ENCODE measurements at regions not wholly inside any gene's neighbourhood (a gene's known extent, or its start where the extent isn't known, plus 50 kb on each side); places are given as distances from the start of the nearest gene placed in this dataset.

DNA sequence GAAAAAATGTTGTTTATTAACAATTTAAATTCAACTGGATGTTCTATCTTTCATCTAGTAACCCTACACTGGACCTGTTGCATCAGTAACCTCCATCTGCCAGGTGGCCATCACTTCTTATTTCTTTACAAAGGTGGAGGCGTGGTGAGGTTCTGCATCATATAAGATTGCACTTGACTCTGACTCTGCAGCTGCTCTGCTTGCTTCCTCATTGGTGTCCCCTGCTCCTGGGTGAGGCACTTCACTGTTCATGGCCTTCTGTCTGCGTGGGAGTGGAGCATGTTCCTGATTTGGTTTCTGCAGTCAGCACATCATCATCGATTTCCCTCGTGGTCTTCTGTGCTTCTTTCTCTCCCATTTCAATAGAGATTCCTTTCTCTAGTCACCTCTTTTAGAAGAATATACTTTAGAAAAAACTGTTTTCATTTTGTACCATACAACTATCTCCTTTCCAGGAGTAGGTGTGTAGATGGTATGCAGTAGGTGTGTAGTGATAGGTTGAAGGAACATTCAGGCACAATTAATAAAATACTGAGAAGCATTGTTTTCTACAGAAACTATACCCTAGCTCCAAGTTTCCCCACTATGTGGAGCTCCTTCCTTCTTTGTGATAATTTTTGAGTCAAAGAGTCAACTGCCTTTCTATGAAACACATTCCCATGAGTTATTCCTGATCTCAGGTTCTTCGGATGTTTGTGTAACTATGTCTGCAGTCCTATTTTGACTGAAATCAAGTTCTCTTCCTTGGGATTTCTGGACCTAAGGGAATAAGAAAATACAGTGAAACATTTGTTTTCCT, 231.7 kb upstream of the CNTNAP2 start:
- in situ Hi-C loops (cut with MboI; ENCODE audit: low sequenced_read_pairs in 4 of 4): no loop called here
- TF ChIP-seq POLR2A (IDR thresholded peaks at IDR 0.05): no peak
- TF ChIP-seq, protein P1, sequence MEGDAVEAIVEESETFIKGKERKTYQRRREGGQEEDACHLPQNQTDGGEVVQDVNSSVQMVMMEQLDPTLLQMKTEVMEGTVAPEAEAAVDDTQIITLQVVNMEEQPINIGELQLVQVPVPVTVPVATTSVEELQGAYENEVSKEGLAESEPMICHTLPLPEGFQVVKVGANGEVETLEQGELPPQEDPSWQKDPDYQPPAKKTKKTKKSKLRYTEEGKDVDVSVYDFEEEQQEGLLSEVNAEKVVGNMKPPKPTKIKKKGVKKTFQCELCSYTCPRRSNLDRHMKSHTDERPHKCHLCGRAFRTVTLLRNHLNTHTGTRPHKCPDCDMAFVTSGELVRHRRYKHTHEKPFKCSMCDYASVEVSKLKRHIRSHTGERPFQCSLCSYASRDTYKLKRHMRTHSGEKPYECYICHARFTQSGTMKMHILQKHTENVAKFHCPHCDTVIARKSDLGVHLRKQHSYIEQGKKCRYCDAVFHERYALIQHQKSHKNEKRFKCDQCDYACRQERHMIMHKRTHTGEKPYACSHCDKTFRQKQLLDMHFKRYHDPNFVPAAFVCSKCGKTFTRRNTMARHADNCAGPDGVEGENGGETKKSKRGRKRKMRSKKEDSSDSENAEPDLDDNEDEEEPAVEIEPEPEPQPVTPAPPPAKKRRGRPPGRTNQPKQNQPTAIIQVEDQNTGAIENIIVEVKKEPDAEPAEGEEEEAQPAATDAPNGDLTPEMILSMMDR (IDR thresholded peaks at IDR 0.05 in 4 of 5, conservative IDR thresholded peaks at IDR 0.05 in 1 of 5): no peak
- intact Hi-C loops (cut with DNase I; ENCODE audit: low total_unique reads): no loop called here
- ATAC-seq (no peak), DNase-seq (no peak)
- Histone ChIP-seq H3K27me3 (no peaks in the 10 kb centered on the region), H3K27ac (no peak overlapping the region), H3K36me3 (no peaks in the 10 kb centered on the region), H3K4me1 (no peaks in the 10 kb centered on the region), H3K9me3 (no peaks in the 10 kb centered on the region), H3K4me3 (no peak overlapping the region)

- Histone ChIP-seq H3K4me1 (no peaks in the 10 kb centered on the region), H3K36me3 (no peaks in the 10 kb centered on the region), H3K27ac (no peak overlapping the region), H3K4me3 (no peak overlapping the region), H3K9me3 (no peaks in the 10 kb centered on the region), H3K27me3 (no peaks in the 10 kb centered on the region)
- no peak for ATAC-seq
- DNase-seq: no peak
- TF ChIP-seq, protein P1 (IDR thresholded peaks at IDR 0.05 in 4 of 5, conservative IDR thresholded peaks at IDR 0.05 in 1 of 5): no peak
- TF ChIP-seq POLR2A (IDR thresholded peaks at IDR 0.05): no peak
- intact Hi-C loops (cut with DNase I; ENCODE audit: low total_unique reads): no loop called here
- in situ Hi-C loops (cut with MboI; ENCODE audit: low sequenced_read_pairs in 4 of 4): no loop called here
Observed at GRCh38 chr7:145876376-145876775, 240.2 kb upstream of the CNTNAP2 start.

DNA sequence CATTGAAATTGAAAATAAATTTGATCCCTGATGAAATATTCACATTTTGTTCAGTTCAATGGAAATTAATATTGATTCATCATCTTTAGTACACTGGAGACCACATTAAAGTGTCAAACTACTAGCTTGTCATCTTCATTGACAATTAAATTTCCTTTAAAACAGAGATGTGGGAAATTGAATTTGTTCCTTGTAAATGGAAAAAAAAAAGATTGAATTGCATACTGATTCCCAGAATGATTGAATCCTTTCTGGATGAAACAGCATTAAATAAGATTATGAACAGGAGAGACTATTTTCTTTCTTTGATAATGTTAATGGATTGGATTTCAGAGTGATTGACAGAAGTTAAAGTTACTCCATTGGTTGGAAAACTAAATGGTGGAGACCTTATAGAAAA, 241.3 kb upstream of the CNTNAP2 start:
- intact Hi-C loops (cut with DNase I; ENCODE audit: low total_unique reads) (no loop called here), in situ Hi-C loops (cut with MboI; ENCODE audit: low sequenced_read_pairs in 4 of 4) (no loop called here)
- DNase-seq: no peak
- Histone ChIP-seq H3K36me3 (no peaks in the 10 kb centered on the region), H3K27ac (no peak overlapping the region), H3K4me1 (no peaks in the 10 kb centered on the region), H3K27me3 (no peaks in the 10 kb centered on the region), H3K4me3 (no peak overlapping the region), H3K9me3 (no peaks in the 10 kb centered on the region)
- TF ChIP-seq, protein P1 (IDR thresholded peaks at IDR 0.05 in 4 of 5, conservative IDR thresholded peaks at IDR 0.05 in 1 of 5): no peak
- TF ChIP-seq POLR2A (IDR thresholded peaks at IDR 0.05): no peak
- no peak for ATAC-seq

GRCh38 chr7:145868935-145869334, 247.7 kb upstream of the CNTNAP2 start:
- intact Hi-C loops (cut with DNase I; ENCODE audit: low total_unique reads) (no loop called here), in situ Hi-C loops (cut with MboI; ENCODE audit: low sequenced_read_pairs in 4 of 4) (no loop called here)
- Histone ChIP-seq H3K27me3 (no peaks in the 10 kb centered on the region), H3K27ac (no peak overlapping the region), H3K36me3 (no peaks in the 10 kb centered on the region), H3K4me3 (no peak overlapping the region), H3K9me3 (no peaks in the 10 kb centered on the region), H3K4me1 (no peaks in the 10 kb centered on the region)
- DNase-seq (no peak), ATAC-seq (no peak)
- TF ChIP-seq, protein P1 (IDR thresholded peaks at IDR 0.05 in 4 of 5, conservative IDR thresholded peaks at IDR 0.05 in 1 of 5): no peak
- no peak for TF ChIP-seq POLR2A (IDR thresholded peaks at IDR 0.05)

GRCh38 chr7:145862212-145862611, 254.4 kb upstream of the CNTNAP2 start:
- intact Hi-C loops (cut with DNase I; ENCODE audit: low total_unique reads): no loop called here
- no peak overlapping the region for H3K27ac ChIP-seq
- DNase-seq (no peak), ATAC-seq (no peak)
- in situ Hi-C loops (cut with MboI; ENCODE audit: low sequenced_read_pairs in 4 of 4): no loop called here
- H3K4me3 ChIP-seq: no peak overlapping the region
- H3K4me1 ChIP-seq: no peaks in the 10 kb centered on the region
- TF ChIP-seq POLR2A (IDR thresholded peaks at IDR 0.05): no peak
- TF ChIP-seq, protein P1 (IDR thresholded peaks at IDR 0.05 in 4 of 5, conservative IDR thresholded peaks at IDR 0.05 in 1 of 5): no peak
- H3K36me3 ChIP-seq: no peaks in the 10 kb centered on the region
- H3K9me3 ChIP-seq: no peaks in the 10 kb centered on the region
- no peaks in the 10 kb centered on the region for H3K27me3 ChIP-seq
